ENCODE measurements at regions not wholly inside any gene's neighbourhood (a gene's known extent, or its start where the extent isn't known, plus 50 kb on each side); places are given as distances from the start of the nearest gene placed in this dataset.

- peak; percentile 90 for DNase-seq (ENCODE audit: low read depth)
Measured at GRCh38 chr1:94734963-94735901, 84.9 kb upstream of the SLC44A3 start.

- DNase-seq (ENCODE audit: low read depth): peak; percentile 45
Measured at GRCh38 chr1:94731891-94732290, 88.3 kb upstream of the SLC44A3 start.

GRCh38 chr1:94730450-94730849 is 89.7 kb upstream of the SLC44A3 start:
- no peak for DNase-seq (ENCODE audit: low read depth)

GRCh38 chr1:94729267-94729666 is 90.9 kb upstream of the SLC44A3 start:
- peak; percentile 77 for DNase-seq (ENCODE audit: low read depth)

- peak; percentile 97 for DNase-seq (ENCODE audit: low read depth)
Measured at GRCh38 chr1:94727846-94728715, 92.1 kb upstream of the SLC44A3 start.

- no peak for DNase-seq (ENCODE audit: low read depth)
Measured at GRCh38 chr1:94726981-94727685, 93.0 kb upstream of the SLC44A3 start.

GRCh38 chr1:94725566-94725965 is 94.6 kb upstream of the SLC44A3 start:
- peak; percentile 81 for DNase-seq (ENCODE audit: low read depth)

- DNase-seq (ENCODE audit: low read depth): peak; percentile 43
Measured at GRCh38 chr1:94723894-94724293, 96.3 kb upstream of the SLC44A3 start.

GRCh38 chr1:94723463-94723862 is 96.7 kb upstream of the SLC44A3 start:
- no peak for DNase-seq (ENCODE audit: low read depth)

GRCh38 chr1:94722181-94722580 is 98.0 kb upstream of the SLC44A3 start:
- DNase-seq (ENCODE audit: low read depth): no peak

- DNase-seq (ENCODE audit: low read depth): no peak
Measured at GRCh38 chr1:94721240-94721639, 98.9 kb upstream of the SLC44A3 start.

- DNase-seq (ENCODE audit: low read depth): no peak
Measured at GRCh38 chr1:94719926-94720793, 100.0 kb upstream of the SLC44A3 start.

- no peak for DNase-seq (ENCODE audit: low read depth)
Measured at GRCh38 chr1:94716965-94717364, 103.2 kb upstream of the SLC44A3 start.

- no peak for DNase-seq (ENCODE audit: low read depth)
Measured at GRCh38 chr1:94715321-94715720, 104.8 kb upstream of the SLC44A3 start.

GRCh38 chr1:94714552-94714951 is 105.6 kb upstream of the SLC44A3 start:
- DNase-seq (ENCODE audit: low read depth): no peak

- DNase-seq (ENCODE audit: low read depth): no peak
Measured at GRCh38 chr1:94714152-94714551, 106.0 kb upstream of the SLC44A3 start.

- peak; percentile 98 for DNase-seq (ENCODE audit: low read depth)
Measured at GRCh38 chr1:94713472-94714141, 106.5 kb upstream of the SLC44A3 start.

- peak; percentile 70 for DNase-seq (ENCODE audit: low read depth)
Measured at GRCh38 chr1:94709891-94710581, 110.1 kb upstream of the SLC44A3 start.

GRCh38 chr1:94708811-94709210 is 111.3 kb upstream of the SLC44A3 start:
- no peak for DNase-seq (ENCODE audit: low read depth)

- DNase-seq (ENCODE audit: low read depth): no peak
Measured at GRCh38 chr1:94708299-94708685, 111.9 kb upstream of the SLC44A3 start.

All from ELR (cell line).